HL-60 (cell line): ENCODE measurements at regions not wholly inside any gene's neighbourhood (a gene's known extent, or its start where the extent isn't known, plus 50 kb on each side); places are given as distances from the start of the nearest gene placed in this dataset.

Experiments used
- CTCF ChIP-seq: IDR thresholded peaks from one replicate; pipeline ENCODE4 v1.5.1; 2011; ENCODE audit warnings: low read length, control low read depth, inconsistent platforms; ENCODE audit not compliant: insufficient read depth
- GABPA ChIP-seq: IDR thresholded peaks from 2 replicates; pipeline ENCODE4 v1.6.1; 2012; ENCODE audit warnings: low read depth
- POLR2AphosphoS5 ChIP-seq: IDR thresholded peaks from 2 replicates; pipeline ENCODE4 v1.6.1; 2012; ENCODE audit warnings: low read depth
- REST ChIP-seq: IDR thresholded peaks from 2 replicates; pipeline ENCODE4 v1.6.1; 2012; ENCODE audit warnings: low read depth; ENCODE audit not compliant: insufficient replicate concordance

- TF ChIP-seq CTCF, result no peak
- no peak for TF ChIP-seq POLR2AphosphoS5
- TF ChIP-seq REST, result no peak
- TF ChIP-seq GABPA, result no peak
These were observed 623.7 kb downstream of the CDH8 start for GRCh38 chr16:61412562-61412961.
